H1 (cell line): ENCODE measurements at regions not wholly inside any gene's neighbourhood (a gene's known extent, or its start where the extent isn't known, plus 50 kb on each side); places are given as distances from the start of the nearest gene placed in this dataset.

Source experiments
- CTCF ChIA-PET: fragments of 300-600 bp; sonication (Branson Sonifier 250); formaldehyde crosslinking; loops from one replicate; lab custom pipeline; 2021; ENCODE audit not compliant: partially characterized antibody; lab: Charles Lee
- POLR2A ChIA-PET: fragments of 300-600 bp; sonication (Branson Sonifier 250); formaldehyde crosslinking; loops from one replicate; lab custom pipeline; 2021; ENCODE audit warnings: inconsistent platforms; ENCODE audit not compliant: partially characterized antibody; lab: Charles Lee
- DNase-seq, 2 experiments: peaks; one replicate each; pipeline versions ENCODE4 v3.0.0 to v3.0.0-alpha.2; 2010 to 2022; ENCODE audit warnings: low spot score in 2 of 2, low read depth in 1 of 2, mixed read lengths in 1 of 2
- FAIRE-seq: peaks from 2 replicates; lab custom pipeline; 2011; peaks lifted over from hg19 to GRCh38; lab: Jason Lieb, UNC
- H2AFZ ChIP-seq: 2 replicates; pipeline ENCODE4 v1.8.1; 2012; ENCODE audit warnings: low read length, inconsistent platforms
- H2AK5ac ChIP-seq: 2 replicates; pipeline ENCODE4 v1.6.1; 2013; ENCODE audit warnings: low read depth, low read length
- H2BK120ac ChIP-seq: replicated peaks from 2 replicates; pipeline ENCODE3; 2013; ENCODE audit warnings: low read depth, low read length, inconsistent platforms
- H2BK12ac ChIP-seq: 2 replicates; pipeline ENCODE4 v1.6.1; 2013; ENCODE audit warnings: low read depth, low read length
- H2BK15ac ChIP-seq: 2 replicates; pipeline ENCODE4 v1.6.1; 2013; ENCODE audit warnings: low read length
- H2BK20ac ChIP-seq: 2 replicates; pipeline ENCODE4 v1.6.1; 2013; ENCODE audit warnings: low read length
- H2BK5ac ChIP-seq: 2 replicates; pipeline ENCODE4 v1.6.1; 2013; ENCODE audit warnings: low read depth, low read length
- H3K14ac ChIP-seq: 2 replicates; pipeline ENCODE4 v1.6.1; 2013; ENCODE audit warnings: inconsistent platforms; ENCODE audit not compliant: insufficient read length
- H3K18ac ChIP-seq: 2 replicates; pipeline ENCODE4 v1.6.1; 2013; ENCODE audit warnings: low read length; ENCODE audit errors: extremely low read depth
- H3K23ac ChIP-seq: 2 replicates; pipeline ENCODE4 v1.6.1; 2013; ENCODE audit warnings: inconsistent platforms; ENCODE audit not compliant: insufficient read length
- H3K23me2 ChIP-seq: 2 replicates; pipeline ENCODE4 v1.6.1; 2013; ENCODE audit warnings: low read depth, low read length
- H3K27ac ChIP-seq: 2 replicates; pipeline ENCODE4 v1.6.1; 2011; ENCODE audit warnings: low read depth, low read length, inconsistent platforms
- H3K27me3 ChIP-seq, 4 experiments: replicated peaks in 1 of 4; 1 replicate in 1 of 4; 2 replicates in 3 of 4; pipeline versions ENCODE4 v1.6.1 to v1.8.1; 2011 to 2013; ENCODE audit warnings: low read length in 3 of 4, mild to moderate bottlenecking in 3 of 4, inconsistent platforms in 2 of 4, mixed read lengths in 2 of 4, moderate library complexity in 1 of 4; ENCODE audit not compliant: control insufficient read depth in 3 of 4, insufficient read depth in 3 of 4; ENCODE audit errors: extremely low read depth in 1 of 4
- H3K36me3 ChIP-seq, 4 experiments: 2 replicates each; pipeline versions ENCODE4 v1.6.1 to v1.8.1; 2011 to 2013; ENCODE audit warnings: mild to moderate bottlenecking in 4 of 4, low read length in 3 of 4, moderate library complexity in 2 of 4, control low read depth in 1 of 4, inconsistent platforms in 1 of 4; ENCODE audit not compliant: insufficient read depth in 4 of 4, control insufficient read depth in 2 of 4
- H3K4ac ChIP-seq: replicated peaks from 2 replicates; pipeline ENCODE3; 2013; ENCODE audit warnings: low read length, low read depth, mixed read lengths, inconsistent platforms; ENCODE audit not compliant: insufficient read length
- H3K4me1 ChIP-seq, 4 experiments: replicated peaks in 1 of 4; 1 replicate in 1 of 4; 2 replicates in 3 of 4; pipeline versions ENCODE4 v1.6.1 to v1.8.1; 2011 to 2013; ENCODE audit warnings: low read length in 3 of 4, inconsistent platforms in 2 of 4, mixed read lengths in 1 of 4; ENCODE audit not compliant: insufficient read depth in 4 of 4, control insufficient read depth in 3 of 4
- H3K4me2 ChIP-seq, 2 experiments: 2 replicates each; pipeline versions ENCODE4 v1.6.1 to v1.8.1; 2011 to 2013; ENCODE audit warnings: low read depth in 2 of 2, low read length in 2 of 2, control low read depth in 1 of 2, inconsistent platforms in 1 of 2, mild to moderate bottlenecking in 1 of 2; ENCODE audit not compliant: insufficient read depth in 1 of 2
- H3K4me3 ChIP-seq, 4 experiments: fragments of 200-600, 300-600 bp in 1 of 4; sonication (generic), shearing (Covaris generic), sonication (Bioruptor Twin) in 1 of 4; 2 replicates each; pipeline versions ENCODE4 v1.5.1 to v1.8.1; 2011 to 2016; ENCODE audit warnings: low read length in 4 of 4, low read depth in 3 of 4, control low read depth in 2 of 4, inconsistent platforms in 2 of 4, mild to moderate bottlenecking in 2 of 4, mixed read lengths in 1 of 4, moderate library complexity in 1 of 4; ENCODE audit not compliant: insufficient read depth in 2 of 4; ENCODE audit errors: extremely low read depth in 1 of 4
- H3K56ac ChIP-seq: replicated peaks from 2 replicates; pipeline ENCODE3; 2013; ENCODE audit warnings: low read depth, mild to moderate bottlenecking, mixed read lengths, low read length, inconsistent platforms; ENCODE audit not compliant: insufficient read length
- H3K79me1 ChIP-seq: 2 replicates; pipeline ENCODE4 v1.6.1; 2013; ENCODE audit warnings: low read depth, low read length, control low read depth
- H3K79me2 ChIP-seq, 2 experiments: 2 replicates each; pipeline versions ENCODE4 v1.6.1 to v1.8.1; 2012 to 2013; ENCODE audit warnings: low read length in 2 of 2, mild to moderate bottlenecking in 2 of 2, inconsistent platforms in 1 of 2; ENCODE audit not compliant: insufficient read depth in 2 of 2, control insufficient read depth in 1 of 2
- H3K9ac ChIP-seq, 4 experiments: replicated peaks in 1 of 4; 1 replicate in 1 of 4; 2 replicates in 3 of 4; pipeline versions ENCODE4 v1.6.1 to v1.8.1; 2011 to 2013; ENCODE audit warnings: low read depth in 3 of 4, low read length in 3 of 4, control low read depth in 2 of 4, mild to moderate bottlenecking in 2 of 4, moderate library complexity in 2 of 4, inconsistent platforms in 1 of 4; ENCODE audit errors: extremely low read depth in 1 of 4
- H3K9me3 ChIP-seq, 2 experiments: 2 replicates each; pipeline versions ENCODE4 v1.6.1 to v1.8.1; 2012 to 2013; ENCODE audit warnings: mild to moderate bottlenecking in 2 of 2, moderate library complexity in 2 of 2, control low read depth in 1 of 2, inconsistent platforms in 1 of 2, low read depth in 1 of 2, low read length in 1 of 2, mixed read lengths in 1 of 2; ENCODE audit not compliant: insufficient read depth in 2 of 2
- H4K20me1 ChIP-seq, 2 experiments: replicated peaks in 1 of 2; 2 replicates each; pipeline versions ENCODE3 to v1.8.1; 2011 to 2013; ENCODE audit warnings: inconsistent platforms in 2 of 2, low read length in 2 of 2, mild to moderate bottlenecking in 1 of 2; ENCODE audit not compliant: insufficient read depth in 2 of 2, control insufficient read depth in 1 of 2
- H4K5ac ChIP-seq: 2 replicates; pipeline ENCODE4 v1.6.1; 2013; ENCODE audit warnings: low read length, low read depth, mixed read lengths, inconsistent platforms; ENCODE audit not compliant: insufficient read length
- H4K8ac ChIP-seq: 2 replicates; pipeline ENCODE4 v1.8.0; 2013; ENCODE audit warnings: mild to moderate bottlenecking, moderate library complexity, low read length, inconsistent platforms; ENCODE audit not compliant: insufficient read depth; ENCODE audit errors: extremely low read depth
- H4K91ac ChIP-seq: replicated peaks from 2 replicates; pipeline ENCODE3; 2013; ENCODE audit warnings: low read length, mixed read lengths, inconsistent platforms; ENCODE audit not compliant: insufficient read length
- BCL11A ChIP-seq, 2 experiments: IDR thresholded peaks; one replicate each; pipeline ENCODE4 v1.6.1; 2011; ENCODE audit warnings: low read depth in 2 of 2, low read length in 2 of 2, mild to moderate bottlenecking in 2 of 2
- CBX5 ChIP-seq: fragments of 300-800, 300-1000 bp; sonication (generic); IDR thresholded peaks from 2 replicates; pipeline ENCODE4 v1.7.1; 2016; ENCODE audit warnings: antibody characterized with exemption, low read length, low read depth
- POU5F1 ChIP-seq: IDR thresholded peaks from 2 replicates; pipeline ENCODE4 v1.6.1; 2011; ENCODE audit warnings: low read depth, mild to moderate bottlenecking, low read length, moderate library complexity
- TCF12 ChIP-seq: IDR thresholded peaks from 2 replicates; pipeline ENCODE4 v1.6.1; 2011; ENCODE audit warnings: low read depth, mild to moderate bottlenecking, low read length
- TEAD4 ChIP-seq: IDR thresholded peaks from 2 replicates; pipeline ENCODE4 v1.6.1; 2012; ENCODE audit warnings: low read depth, low read length, inconsistent platforms, mixed read lengths
- WGBS, 2 experiments: shearing (Covaris generic) in 1 of 2; methylation state at CpG; one replicate each; pipeline versions ENCODE4 v1.1.6 to v1.1.7; 2013 to 2015; ENCODE audit warnings: low lambda C conversion rate in 2 of 2, mixed read lengths in 2 of 2, inconsistent platforms in 1 of 2, low coverage in 1 of 2, missing lambda C conversion rate in 1 of 2; ENCODE audit not compliant: insufficient replicate concordance in 2 of 2, insufficient coverage in 1 of 2, insufficient read length in 1 of 2; ENCODE audit errors: extremely low coverage in 1 of 2, missing lambda C conversion rate in 1 of 2; 5-methylcytosine and 5-hydroxymethylcytosine counted together

DNA sequence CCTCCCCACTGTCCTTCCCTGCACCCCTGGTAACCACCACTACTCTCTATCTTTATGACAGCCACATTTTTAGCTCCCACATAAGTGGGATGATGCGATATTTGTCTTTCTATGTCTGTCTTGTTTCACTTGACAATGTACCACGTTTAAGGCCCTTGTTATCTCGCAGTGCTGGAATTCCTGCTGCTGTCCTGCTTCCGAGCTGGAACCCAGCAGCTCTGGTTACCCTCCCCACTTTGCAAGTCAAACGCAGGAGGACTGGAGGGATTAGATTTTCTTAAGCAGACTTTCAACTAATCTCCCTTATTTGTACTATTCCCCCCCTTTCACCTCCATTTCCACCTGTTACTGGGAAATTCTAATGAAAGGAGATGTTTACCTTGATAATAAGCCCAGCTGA, 59.1 kb upstream of the PDX1 start:
- Histone ChIP-seq H3K9ac (no peak overlapping the region), H3K14ac (no peak overlapping the region), H3K23me2 (no peaks in the 10 kb centered on the region), H2AK5ac (no peak overlapping the region), H4K20me1 (no peaks in the 10 kb centered on the region), H2BK120ac (no peak overlapping the region), H3K4ac (no peak overlapping the region), H2BK15ac (no peak overlapping the region; the same call in 1 of the 2 replicates), H3K27ac (no peak overlapping the region), H3K4me2 (peak overlapping the region; percentile 10 to 28; a peak in 1 of 4 replicates), H2AFZ (no peak overlapping the region), H3K56ac (no peak overlapping the region), H2BK5ac (no peak overlapping the region), H3K18ac (no peak overlapping the region), H4K8ac (no peak overlapping the region), H3K4me1 (peaks cover 6 to 15% (median 11%) of the 10 kb centered on the region in 4 experiments), H3K36me3 (no peaks in the 10 kb centered on the region), H2BK20ac (no peak overlapping the region), H2BK12ac (no peak overlapping the region), H3K27me3 (no peaks in the 10 kb centered on the region; a peak in 1 of 7 replicates), H3K9me3 (no peaks in the 10 kb centered on the region), H3K23ac (no peak overlapping the region), H4K5ac (no peak overlapping the region), H3K79me2 (no peaks in the 10 kb centered on the region), H3K79me1 (no peaks in the 10 kb centered on the region), H3K4me3 (no peak overlapping the region), H4K91ac (no peak overlapping the region)
- no peak for TF ChIP-seq POU5F1
- TF ChIP-seq BCL11A (IDR thresholded peaks at IDR 0.05; ENCODE audit: low read depth in 2 of 2, low read length in 2 of 2), result no peak
- no peak for TF ChIP-seq CBX5
- TF ChIP-seq TEAD4, result peak; percentile 59
- TF ChIP-seq TCF12, result no peak
- DNase-seq (no peak), FAIRE-seq (no peak)
- POLR2A ChIA-PET, result interaction anchor here (0.6 to 1.0 kb wide), 2 partner anchors 12 to 67 kb away, joined by 3 read pairs; no protein-coding TSS in a partner anchor
- CTCF ChIA-PET, result interaction anchor here (0.7 to 2.4 kb wide), 14 partner anchors 8 to 441 kb away, joined by 3 to 13 read pairs (median 4); no protein-coding TSS in a partner anchor
- WGBS, 2 experiments, result 36% methylated on average over 5 of the region's 5 CpGs; no CpG with 5 or more reads in 1 of the 2 experiments
